GM12878 (cell line): ENCODE measurements at regions not wholly inside any gene's neighbourhood (a gene's known extent, or its start where the extent isn't known, plus 50 kb on each side); places are given as distances from the start of the nearest gene placed in this dataset.

Source experiments
- ATAC-seq: fragments of 200-7000 bp; cut with Tn5 transposase; 3 replicates; pipeline ENCODE4 v1.9.1; 2020; ENCODE audit warnings: mild to moderate bottlenecking, moderate library complexity
- BruUV-seq: library from RNA; stranded (reverse); fragments of 400-500 nt; replicated peaks from 2 replicates; lab custom pipeline; 2021; lab: Mats Ljungman, UMichigan
- CTCF ChIA-PET: fragments of 300-600 bp; sonication (Branson Sonifier 250); formaldehyde crosslinking; extraction: SDS; loops from one replicate; lab custom pipeline; 2021; ENCODE audit warnings: inconsistent platforms; lab: Yijun Ruan, JAX
- POLR2A ChIA-PET: fragments of 350-600 bp; formaldehyde crosslinking; extraction: SDS; loops from one replicate; lab custom pipeline; 2021; ENCODE audit warnings: inconsistent platforms; lab: Charles Lee
- RAD21 ChIA-PET: fragments of 300-600 bp; sonication (Branson Sonifier 250); formaldehyde crosslinking; loops from one replicate; lab custom pipeline; 2023; ENCODE audit warnings: antibody characterized with exemption; ENCODE audit not compliant: unreplicated experiment; lab: Charles Lee
- SMC1A ChIA-PET: fragments of 300-600 bp; sonication (Branson Sonifier 250); formaldehyde crosslinking; loops from one replicate; lab custom pipeline; 2023; ENCODE audit not compliant: unreplicated experiment, uncharacterized antibody; lab: Charles Lee
- DNase-seq: peaks from one replicate; pipeline ENCODE4 v3.0.0-alpha.2; 2011; ENCODE audit warnings: low read depth, low spot score
- FAIRE-seq: peaks from 3 replicates; lab custom pipeline; 2011; peaks lifted over from hg19 to GRCh38; lab: Jason Lieb, UNC
- H2AFZ ChIP-seq: 2 replicates; pipeline ENCODE4 v1.6.0; 2011; ENCODE audit warnings: low read depth, low read length, control low read depth; ENCODE audit not compliant: control insufficient read depth
- H3K27ac ChIP-seq: 2 replicates; pipeline ENCODE4 v1.5.1; 2011; ENCODE audit warnings: control low read depth; ENCODE audit not compliant: control insufficient read depth, insufficient read depth
- H3K27me3 ChIP-seq, 2 experiments: replicated peaks in 1 of 2; 2 replicates each; pipeline versions ENCODE4 v1.6.0 to v1.6.1; 2011; ENCODE audit warnings: low read length in 1 of 2; ENCODE audit not compliant: control insufficient read depth in 2 of 2, insufficient read depth in 2 of 2
- H3K36me3 ChIP-seq, 2 experiments: 2 replicates each; pipeline ENCODE4 v1.5.1; 2011; ENCODE audit warnings: low read length in 1 of 2; ENCODE audit not compliant: control insufficient read depth in 2 of 2, insufficient read depth in 2 of 2
- H3K4me1 ChIP-seq: 2 replicates; pipeline ENCODE4 v1.6.1; 2011; ENCODE audit warnings: mild to moderate bottlenecking, low read length, moderate library complexity, mixed read lengths; ENCODE audit not compliant: control insufficient read depth, insufficient read depth
- H3K4me2 ChIP-seq: 2 replicates; pipeline ENCODE4 v1.6.0; 2011; ENCODE audit warnings: control low read depth; ENCODE audit not compliant: control insufficient read depth, insufficient read depth
- H3K4me3 ChIP-seq: fragments of 200-600 bp; sonication (generic); 2 replicates; pipeline ENCODE4 v1.5.1; 2016
- H3K79me2 ChIP-seq: 2 replicates; pipeline ENCODE4 v1.6.0; 2011; ENCODE audit warnings: low read length; ENCODE audit not compliant: control insufficient read depth, insufficient read depth
- H3K9ac ChIP-seq: 2 replicates; pipeline ENCODE4 v1.8.0; 2011; ENCODE audit warnings: low read length, control low read depth, mixed read lengths; ENCODE audit not compliant: control insufficient read depth, insufficient read depth
- H3K9me3 ChIP-seq: replicated peaks from 3 replicates; pipeline ENCODE4 v1.5.1; 2011; ENCODE audit warnings: mild to moderate bottlenecking, low read length; ENCODE audit not compliant: control insufficient read depth, insufficient read depth
- H4K20me1 ChIP-seq: 2 replicates; pipeline ENCODE4 v1.6.0; 2011; ENCODE audit not compliant: control insufficient read depth, insufficient read depth
- ASH2L ChIP-seq: fragments of 300-600, 200-600 bp; sonication (generic); IDR thresholded peaks from 2 replicates; pipeline ENCODE4 v1.6.1; 2017; ENCODE audit warnings: low read depth, mild to moderate bottlenecking, borderline replicate concordance
- ETV6 ChIP-seq, 2 experiments: fragments of 450-650 bp in 1 of 2; IDR thresholded peaks in 1 of 2; conservative IDR thresholded peaks in 1 of 2; 2 replicates each; pipeline ENCODE4 v1.6.1; 2014; ENCODE audit warnings: antibody characterized with exemption in 1 of 2, borderline replicate concordance in 1 of 2, low read depth in 1 of 2, mild to moderate bottlenecking in 1 of 2, moderate library complexity in 1 of 2
- GATAD2B ChIP-seq: fragments of 450-650 bp; conservative IDR thresholded peaks from 2 replicates; pipeline ENCODE4 v1.6.1; 2017; ENCODE audit warnings: low read depth, mild to moderate bottlenecking, moderate library complexity
- HCFC1 ChIP-seq: fragments of 150-350 bp; IDR thresholded peaks from 2 replicates; pipeline ENCODE4 v1.6.1; 2014; ENCODE audit warnings: low read length
- JUND ChIP-seq: IDR thresholded peaks from 2 replicates; pipeline ENCODE4 v1.6.1; 2012; ENCODE audit warnings: low read depth, mild to moderate bottlenecking, low read length, improper control_type of control experiment, moderate library complexity
- LARP7 ChIP-seq: fragments of 450-650 bp; IDR thresholded peaks from 2 replicates; pipeline ENCODE4 v1.6.1; 2017; ENCODE audit warnings: mild to moderate bottlenecking
- MYB ChIP-seq: fragments of 150-350 bp; IDR thresholded peaks from 2 replicates; pipeline ENCODE4 v1.6.1; 2014; ENCODE audit warnings: mild to moderate bottlenecking, low read depth, low read length, borderline replicate concordance
- RFX5 ChIP-seq: IDR thresholded peaks from 2 replicates; pipeline ENCODE4 v1.6.1; 2011; ENCODE audit warnings: low read depth, low read length, improper control_type of control experiment
- SMC3 ChIP-seq: IDR thresholded peaks from 2 replicates; pipeline ENCODE4 v1.6.1; 2011; ENCODE audit warnings: low read length, improper control_type of control experiment, borderline replicate concordance
- TAF1 ChIP-seq: IDR thresholded peaks from 2 replicates; pipeline ENCODE4 v1.6.1; 2011; ENCODE audit warnings: mild to moderate bottlenecking, low read depth, low read length, borderline replicate concordance
- TARDBP ChIP-seq: IDR thresholded peaks from 2 replicates; pipeline ENCODE4 v1.6.1; 2016; ENCODE audit warnings: borderline replicate concordance
- WRNIP1 ChIP-seq: IDR thresholded peaks from 2 replicates; pipeline ENCODE4 v1.6.1; 2011; ENCODE audit warnings: low read depth, low read length, improper control_type of control experiment, borderline replicate concordance
- ZNF384 ChIP-seq: IDR thresholded peaks from 2 replicates; pipeline ENCODE4 v1.6.1; 2012; ENCODE audit warnings: low read depth, mild to moderate bottlenecking, low read length, improper control_type of control experiment, borderline replicate concordance
- WGBS: methylation state at CpG from one replicate; pipeline ENCODE4 v1.1.6; 2016; ENCODE audit warnings: low lambda C conversion rate; ENCODE audit not compliant: insufficient replicate concordance, insufficient coverage; ENCODE audit errors: missing lambda C conversion rate; 5-methylcytosine and 5-hydroxymethylcytosine counted together
- in situ Hi-C: fragments of 300-500 bp; cut with MboI; formaldehyde crosslinking; loops from 9 replicates; pipeline ENCODE4 v1.14.3; 2018; ENCODE audit warnings: mixed read lengths
- intact Hi-C: fragments of 100-400 bp; cut with micrococcal nuclease; formaldehyde crosslinking; loops from one replicate; pipeline ENCODE4 v1.14.2; 2022; ENCODE audit not compliant: unreplicated experiment
- TF ChIP-seq, protein P1 (sequence below): fragments of 450-650 bp; conservative IDR thresholded peaks from 2 replicates; pipeline ENCODE4 v1.6.1; 2017; ENCODE audit warnings: mild to moderate bottlenecking, moderate library complexity
- TF ChIP-seq, protein P2 (sequence below): IDR thresholded peaks from 2 replicates; pipeline ENCODE4 v1.6.1; 2011; ENCODE audit warnings: low read depth, mild to moderate bottlenecking, low read length, moderate library complexity, borderline replicate concordance; ENCODE audit errors: extremely low read depth
- TF ChIP-seq, protein P3 (sequence below): fragments of 450-650 bp; IDR thresholded peaks from 2 replicates; pipeline ENCODE4 v1.6.1; 2017; ENCODE audit warnings: mild to moderate bottlenecking, moderate library complexity
- TF ChIP-seq, protein P4 (sequence below): fragments of 150-350 bp; IDR thresholded peaks from 2 replicates; pipeline ENCODE4 v1.6.1; 2014; ENCODE audit warnings: mild to moderate bottlenecking, low read depth, low read length

DNA sequence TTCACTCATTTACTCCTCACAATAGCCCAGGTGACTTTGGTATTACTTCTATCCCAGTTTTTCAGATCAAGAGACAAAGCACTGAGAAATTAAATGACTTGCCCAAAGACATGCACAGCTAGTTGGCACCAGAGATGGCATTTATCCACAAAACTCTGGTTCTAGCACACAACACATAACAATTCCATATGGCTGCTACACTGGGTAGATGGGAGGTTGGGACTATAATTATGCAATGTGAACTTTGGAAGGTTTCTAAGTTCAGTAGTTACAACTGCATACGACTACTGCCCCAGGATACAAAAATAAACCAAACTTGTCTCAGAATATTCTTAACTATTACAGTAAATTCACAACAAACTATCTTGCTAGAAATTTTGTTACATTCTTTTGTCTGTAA, 54.2 kb upstream of the MLIP start:
- WGBS: 0% methylated on average over 1 of the region's 1 CpG
- H3K4me3 ChIP-seq: no peak overlapping the region
- TF ChIP-seq JUND (no peak), ETV6 (conservative IDR thresholded peaks at IDR 0.05 in 1 of 2, IDR thresholded peaks at IDR 0.05 in 1 of 2; ENCODE audit: borderline replicate concordance in 1 of 2, low read depth in 1 of 2) (no peak), ZNF384 (no peak), RFX5 (no peak), HCFC1 (no peak), MYB (no peak), TAF1 (no peak), GATAD2B (no peak), TARDBP (no peak), WRNIP1 (no peak), ASH2L (no peak), LARP7 (no peak), SMC3 (no peak)
- TF ChIP-seq, protein P1, sequence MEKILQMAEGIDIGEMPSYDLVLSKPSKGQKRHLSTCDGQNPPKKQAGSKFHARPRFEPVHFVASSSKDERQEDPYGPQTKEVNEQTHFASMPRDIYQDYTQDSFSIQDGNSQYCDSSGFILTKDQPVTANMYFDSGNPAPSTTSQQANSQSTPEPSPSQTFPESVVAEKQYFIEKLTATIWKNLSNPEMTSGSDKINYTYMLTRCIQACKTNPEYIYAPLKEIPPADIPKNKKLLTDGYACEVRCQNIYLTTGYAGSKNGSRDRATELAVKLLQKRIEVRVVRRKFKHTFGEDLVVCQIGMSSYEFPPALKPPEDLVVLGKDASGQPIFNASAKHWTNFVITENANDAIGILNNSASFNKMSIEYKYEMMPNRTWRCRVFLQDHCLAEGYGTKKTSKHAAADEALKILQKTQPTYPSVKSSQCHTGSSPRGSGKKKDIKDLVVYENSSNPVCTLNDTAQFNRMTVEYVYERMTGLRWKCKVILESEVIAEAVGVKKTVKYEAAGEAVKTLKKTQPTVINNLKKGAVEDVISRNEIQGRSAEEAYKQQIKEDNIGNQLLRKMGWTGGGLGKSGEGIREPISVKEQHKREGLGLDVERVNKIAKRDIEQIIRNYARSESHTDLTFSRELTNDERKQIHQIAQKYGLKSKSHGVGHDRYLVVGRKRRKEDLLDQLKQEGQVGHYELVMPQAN: no peak
- TF ChIP-seq, protein P2, sequence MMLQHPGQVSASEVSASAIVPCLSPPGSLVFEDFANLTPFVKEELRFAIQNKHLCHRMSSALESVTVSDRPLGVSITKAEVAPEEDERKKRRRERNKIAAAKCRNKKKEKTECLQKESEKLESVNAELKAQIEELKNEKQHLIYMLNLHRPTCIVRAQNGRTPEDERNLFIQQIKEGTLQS: no peak
- TF ChIP-seq, protein P3, sequence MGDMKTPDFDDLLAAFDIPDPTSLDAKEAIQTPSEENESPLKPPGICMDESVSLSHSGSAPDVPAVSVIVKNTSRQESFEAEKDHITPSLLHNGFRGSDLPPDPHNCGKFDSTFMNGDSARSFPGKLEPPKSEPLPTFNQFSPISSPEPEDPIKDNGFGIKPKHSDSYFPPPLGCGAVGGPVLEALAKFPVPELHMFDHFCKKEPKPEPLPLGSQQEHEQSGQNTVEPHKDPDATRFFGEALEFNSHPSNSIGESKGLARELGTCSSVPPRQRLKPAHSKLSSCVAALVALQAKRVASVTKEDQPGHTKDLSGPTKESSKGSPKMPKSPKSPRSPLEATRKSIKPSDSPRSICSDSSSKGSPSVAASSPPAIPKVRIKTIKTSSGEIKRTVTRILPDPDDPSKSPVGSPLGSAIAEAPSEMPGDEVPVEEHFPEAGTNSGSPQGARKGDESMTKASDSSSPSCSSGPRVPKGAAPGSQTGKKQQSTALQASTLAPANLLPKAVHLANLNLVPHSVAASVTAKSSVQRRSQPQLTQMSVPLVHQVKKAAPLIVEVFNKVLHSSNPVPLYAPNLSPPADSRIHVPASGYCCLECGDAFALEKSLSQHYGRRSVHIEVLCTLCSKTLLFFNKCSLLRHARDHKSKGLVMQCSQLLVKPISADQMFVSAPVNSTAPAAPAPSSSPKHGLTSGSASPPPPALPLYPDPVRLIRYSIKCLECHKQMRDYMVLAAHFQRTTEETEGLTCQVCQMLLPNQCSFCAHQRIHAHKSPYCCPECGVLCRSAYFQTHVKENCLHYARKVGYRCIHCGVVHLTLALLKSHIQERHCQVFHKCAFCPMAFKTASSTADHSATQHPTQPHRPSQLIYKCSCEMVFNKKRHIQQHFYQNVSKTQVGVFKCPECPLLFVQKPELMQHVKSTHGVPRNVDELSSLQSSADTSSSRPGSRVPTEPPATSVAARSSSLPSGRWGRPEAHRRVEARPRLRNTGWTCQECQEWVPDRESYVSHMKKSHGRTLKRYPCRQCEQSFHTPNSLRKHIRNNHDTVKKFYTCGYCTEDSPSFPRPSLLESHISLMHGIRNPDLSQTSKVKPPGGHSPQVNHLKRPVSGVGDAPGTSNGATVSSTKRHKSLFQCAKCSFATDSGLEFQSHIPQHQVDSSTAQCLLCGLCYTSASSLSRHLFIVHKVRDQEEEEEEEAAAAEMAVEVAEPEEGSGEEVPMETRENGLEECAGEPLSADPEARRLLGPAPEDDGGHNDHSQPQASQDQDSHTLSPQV: no peak
- TF ChIP-seq, protein P4, sequence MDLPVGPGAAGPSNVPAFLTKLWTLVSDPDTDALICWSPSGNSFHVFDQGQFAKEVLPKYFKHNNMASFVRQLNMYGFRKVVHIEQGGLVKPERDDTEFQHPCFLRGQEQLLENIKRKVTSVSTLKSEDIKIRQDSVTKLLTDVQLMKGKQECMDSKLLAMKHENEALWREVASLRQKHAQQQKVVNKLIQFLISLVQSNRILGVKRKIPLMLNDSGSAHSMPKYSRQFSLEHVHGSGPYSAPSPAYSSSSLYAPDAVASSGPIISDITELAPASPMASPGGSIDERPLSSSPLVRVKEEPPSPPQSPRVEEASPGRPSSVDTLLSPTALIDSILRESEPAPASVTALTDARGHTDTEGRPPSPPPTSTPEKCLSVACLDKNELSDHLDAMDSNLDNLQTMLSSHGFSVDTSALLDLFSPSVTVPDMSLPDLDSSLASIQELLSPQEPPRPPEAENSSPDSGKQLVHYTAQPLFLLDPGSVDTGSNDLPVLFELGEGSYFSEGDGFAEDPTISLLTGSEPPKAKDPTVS: no peak
- no peak for FAIRE-seq
- no peak for ATAC-seq
- ChIA-PET POLR2A (no interaction called here), SMC1A (no interaction called here), CTCF (no interaction called here), RAD21 (no interaction called here)
- DNase-seq: no peak
- no peak overlapping the region for H2AFZ ChIP-seq
- no peaks in the 10 kb centered on the region for H3K4me1 ChIP-seq
- intact Hi-C loops: no loop called here
- H3K36me3 ChIP-seq: no peaks in the 10 kb centered on the region
- no peaks in the 10 kb centered on the region for H3K79me2 ChIP-seq
- no peak overlapping the region for H3K4me2 ChIP-seq
- no peaks in the 10 kb centered on the region for H4K20me1 ChIP-seq
- BruUV-seq: no TSS peak
- no peak overlapping the region for H3K9ac ChIP-seq
- no peak overlapping the region for H3K27ac ChIP-seq
- no peaks in the 10 kb centered on the region for H3K9me3 ChIP-seq
- H3K27me3 ChIP-seq: no peaks in the 10 kb centered on the region
- in situ Hi-C loops: no loop called here
